GM21717 (cell line): ENCODE measurements at regions not wholly inside any gene's neighbourhood (a gene's known extent, or its start where the extent isn't known, plus 50 kb on each side); places are given as distances from the start of the nearest gene placed in this dataset.

Experiments used
- ATAC-seq: cut with Tn5 transposase; IDR thresholded peaks from one replicate; pipeline ENCODE4 v1.9.1; 2021; ENCODE audit warnings: mild to moderate bottlenecking, moderate library complexity; ENCODE audit not compliant: unreplicated experiment

DNA sequence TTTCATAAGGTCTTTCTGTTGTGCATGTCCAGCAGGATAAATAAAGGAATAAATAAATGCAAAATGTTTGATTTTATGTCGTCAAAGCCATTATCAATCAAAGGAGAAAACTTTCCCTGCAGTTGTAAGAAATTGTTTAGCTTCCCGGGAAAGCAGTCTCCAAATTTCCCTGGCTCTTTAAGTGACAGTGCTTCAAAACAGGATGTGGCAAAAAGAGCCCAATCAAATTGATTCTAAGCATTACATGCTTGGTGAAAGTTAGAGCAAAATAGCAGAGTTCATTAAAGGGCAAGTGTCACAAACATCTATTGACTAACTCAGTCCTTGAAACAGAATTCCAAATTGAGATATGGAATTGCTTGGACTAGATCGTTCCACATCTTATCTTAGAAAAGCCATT is 704.1 kb downstream of the PRELID2 start:
- no peak for ATAC-seq

- ATAC-seq, result no peak
Measured at GRCh38 chr5:145129797-145130196, 705.3 kb downstream of the PRELID2 start.

GRCh38 chr5:145124806-145125205 is 710.3 kb downstream of the PRELID2 start:
- no peak for ATAC-seq

DNA sequence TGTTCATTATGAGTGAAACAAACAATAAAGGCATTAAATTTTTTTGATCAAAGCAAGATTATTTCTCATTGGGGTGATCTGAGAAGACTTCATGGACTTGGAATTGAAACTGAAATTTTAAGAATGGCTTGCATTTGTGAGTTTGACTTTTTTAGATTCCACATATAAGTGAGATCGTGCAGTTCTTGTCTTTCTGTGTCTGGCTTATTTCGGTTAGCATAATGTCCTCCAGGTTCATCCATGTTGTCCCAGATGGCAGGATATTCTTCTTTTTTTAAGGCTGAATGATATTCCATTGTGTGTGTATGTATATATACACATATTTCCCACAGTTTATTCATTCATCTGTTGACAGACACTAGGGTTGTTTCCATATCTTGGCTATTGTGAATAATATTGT is 716.5 kb downstream of the PRELID2 start:
- no peak for ATAC-seq

- ATAC-seq, result no peak
Measured at GRCh38 chr5:145118127-145118526, 717.0 kb downstream of the PRELID2 start.

- no peak for ATAC-seq
Measured at GRCh38 chr5:145117285-145117684, 717.9 kb downstream of the PRELID2 start.

GRCh38 chr5:145111420-145111819 is 723.7 kb downstream of the PRELID2 start:
- no peak for ATAC-seq

DNA sequence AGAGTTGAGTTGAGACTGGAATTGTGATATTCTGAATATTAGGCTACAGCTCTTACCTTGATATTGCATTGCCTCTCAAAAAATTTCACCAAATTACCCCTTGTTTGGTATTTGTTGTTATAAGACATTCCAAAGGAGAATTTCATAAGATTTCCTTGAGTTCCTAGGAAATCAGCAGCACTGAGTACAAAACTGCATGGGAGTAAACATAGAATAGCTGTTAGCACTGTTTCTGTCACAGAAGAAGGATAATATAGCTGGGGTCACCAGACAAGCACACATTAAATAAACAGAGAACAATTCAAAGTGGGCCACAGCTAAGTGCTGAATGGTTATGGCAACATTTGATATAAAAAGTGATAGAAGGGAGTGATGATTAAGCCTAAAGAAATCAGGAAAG is 724.3 kb downstream of the PRELID2 start:
- no peak for ATAC-seq

- ATAC-seq, result no peak
Measured at GRCh38 chr5:145110181-145110580, 725.0 kb downstream of the PRELID2 start.

- no peak for ATAC-seq
Measured at GRCh38 chr5:145105384-145105783, 729.8 kb downstream of the PRELID2 start.

GRCh38 chr5:145104106-145104505 is 731.0 kb downstream of the PRELID2 start:
- no peak for ATAC-seq

DNA sequence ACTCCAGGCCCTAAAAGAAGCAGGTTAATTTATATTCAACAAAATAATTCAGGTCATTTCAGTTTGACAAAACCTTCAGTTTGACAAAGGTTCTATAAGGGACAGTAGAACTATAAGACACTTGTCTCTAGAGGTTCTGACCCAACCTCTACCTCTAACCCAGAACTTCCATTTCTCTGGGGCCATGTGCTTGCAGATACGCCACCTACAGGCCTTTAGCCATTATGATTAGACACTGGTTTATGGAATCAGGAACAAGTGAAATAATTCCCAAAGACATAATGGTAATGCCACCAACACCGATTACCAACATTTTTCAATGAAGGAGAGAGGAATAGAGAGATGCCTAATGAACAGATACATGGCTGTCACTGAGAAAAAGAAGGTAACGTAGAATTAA is 733.9 kb downstream of the PRELID2 start:
- no peak for ATAC-seq

DNA sequence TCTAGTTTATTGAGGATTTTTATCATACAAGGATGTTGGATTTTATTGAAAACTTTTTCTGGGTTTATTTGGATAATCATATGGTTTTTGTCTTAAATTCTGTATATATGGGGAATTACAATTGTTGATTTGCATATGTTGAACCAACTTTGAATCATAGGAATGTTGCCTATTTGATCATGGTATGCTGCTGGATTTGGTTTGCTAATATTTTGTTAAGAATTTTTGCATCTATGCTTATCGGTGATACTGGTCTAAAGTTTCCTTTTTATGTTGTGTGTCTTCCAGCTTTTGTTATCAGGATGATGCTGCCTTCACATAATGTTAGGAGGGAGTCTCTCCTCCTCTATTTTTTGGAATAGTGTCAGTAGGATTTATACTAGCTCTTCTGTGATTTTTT is 745.0 kb downstream of the PRELID2 start:
- ATAC-seq, result no peak

DNA sequence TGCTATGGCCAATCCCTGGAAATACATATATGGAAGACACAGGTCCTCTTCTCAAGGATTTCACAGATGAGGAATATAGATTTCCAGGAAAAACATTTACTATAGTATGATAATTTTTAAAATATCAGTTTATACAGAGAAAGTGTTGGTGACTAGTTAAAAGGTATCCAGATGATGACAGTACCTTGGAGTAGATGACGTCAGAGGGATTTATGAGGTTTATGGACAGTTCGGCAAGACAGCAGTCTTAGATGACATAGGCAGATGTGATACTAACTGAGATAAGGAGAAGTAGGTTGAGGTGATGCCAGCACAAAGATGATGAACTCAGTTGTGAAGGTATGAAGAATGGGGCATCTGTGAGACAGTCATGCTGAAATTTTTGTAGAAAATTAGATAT is 750.3 kb downstream of the PRELID2 start:
- no peak for ATAC-seq

DNA sequence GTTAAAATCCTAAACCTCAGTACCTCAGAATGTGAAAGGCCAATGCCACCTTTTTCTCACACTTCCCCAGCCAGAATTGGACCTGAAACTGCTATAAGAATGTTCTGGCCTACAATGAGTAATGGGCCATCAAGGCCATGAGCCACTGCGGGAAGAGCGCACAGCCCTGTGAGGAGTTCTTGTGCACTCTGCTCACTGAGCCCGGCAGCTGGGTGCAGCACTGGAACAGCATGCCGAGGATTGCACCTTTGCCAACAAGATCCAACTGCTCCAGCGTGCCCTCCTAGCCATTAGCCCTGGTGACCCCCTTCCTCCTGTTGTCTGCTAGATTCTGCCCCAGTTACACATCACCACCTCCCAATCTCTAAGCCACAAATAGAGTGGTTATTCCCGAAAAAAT is 758.1 kb downstream of the PRELID2 start:
- ATAC-seq, result no peak

DNA sequence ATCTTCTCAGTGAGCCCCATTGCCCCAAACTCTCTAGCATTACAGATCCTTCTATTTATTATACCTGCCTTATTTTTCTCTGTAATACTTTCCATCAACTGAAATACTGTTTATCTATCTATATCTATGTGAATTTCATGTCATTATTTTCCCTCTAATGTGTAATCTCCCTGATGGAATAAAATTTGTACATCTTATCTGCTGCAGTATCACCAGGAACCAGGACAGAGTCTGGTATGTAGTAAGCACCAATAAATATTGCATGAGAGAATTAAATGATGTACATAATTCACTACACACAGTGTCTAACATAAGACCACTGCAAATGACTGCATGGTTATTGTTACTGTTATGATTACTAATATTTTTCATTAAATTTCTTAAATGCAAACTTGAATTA is 759.1 kb downstream of the PRELID2 start:
- ATAC-seq, result no peak

- no peak for ATAC-seq
Measured at GRCh38 chr5:145072889-145073288, 762.3 kb downstream of the PRELID2 start.

GRCh38 chr5:145068721-145069120 is 766.4 kb downstream of the PRELID2 start:
- no peak for ATAC-seq

- ATAC-seq, result no peak
Measured at GRCh38 chr5:145062280-145063062, 772.7 kb downstream of the PRELID2 start.

DNA sequence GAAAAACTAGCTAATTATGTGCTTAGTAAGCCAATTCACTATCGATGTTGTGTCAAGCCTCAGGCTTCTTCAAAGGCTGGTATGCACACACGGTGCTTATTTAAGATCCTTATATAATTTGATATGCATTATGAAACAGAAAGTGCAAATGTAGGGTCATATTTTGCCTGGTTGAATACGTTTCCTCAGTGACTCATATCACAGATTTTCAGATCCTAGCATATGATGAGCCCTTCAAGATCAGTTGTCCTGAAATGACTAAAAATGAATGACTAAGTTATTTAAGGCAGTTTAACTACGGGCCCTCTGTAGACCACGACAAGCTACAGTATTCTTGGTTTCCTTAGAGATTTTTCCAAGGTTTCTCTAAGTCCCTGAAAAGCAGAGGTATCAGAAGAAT is 778.3 kb downstream of the PRELID2 start:
- ATAC-seq, result peak; percentile 99

DNA sequence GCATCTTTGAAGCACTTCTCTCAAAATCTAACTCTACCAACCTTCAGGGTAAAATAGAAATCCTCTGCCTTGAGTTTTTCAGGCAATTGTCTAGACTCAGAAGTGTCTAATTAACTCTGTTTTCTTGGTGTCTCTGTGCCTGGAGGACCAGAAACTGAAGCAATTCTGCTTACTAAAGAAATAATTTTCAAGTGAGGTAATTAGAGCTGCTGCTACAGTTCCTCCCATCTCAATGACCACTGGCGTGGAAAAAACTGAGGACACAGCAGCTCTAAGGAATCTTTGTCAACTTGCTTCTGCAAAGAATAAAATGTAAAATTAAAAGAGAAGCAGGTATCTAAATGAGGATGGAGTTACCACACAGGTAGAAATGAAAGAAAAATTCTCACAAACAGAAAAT is 785.0 kb downstream of the PRELID2 start:
- ATAC-seq, result no peak

- no peak for ATAC-seq
Measured at GRCh38 chr5:145044970-145045369, 790.2 kb downstream of the PRELID2 start.

DNA sequence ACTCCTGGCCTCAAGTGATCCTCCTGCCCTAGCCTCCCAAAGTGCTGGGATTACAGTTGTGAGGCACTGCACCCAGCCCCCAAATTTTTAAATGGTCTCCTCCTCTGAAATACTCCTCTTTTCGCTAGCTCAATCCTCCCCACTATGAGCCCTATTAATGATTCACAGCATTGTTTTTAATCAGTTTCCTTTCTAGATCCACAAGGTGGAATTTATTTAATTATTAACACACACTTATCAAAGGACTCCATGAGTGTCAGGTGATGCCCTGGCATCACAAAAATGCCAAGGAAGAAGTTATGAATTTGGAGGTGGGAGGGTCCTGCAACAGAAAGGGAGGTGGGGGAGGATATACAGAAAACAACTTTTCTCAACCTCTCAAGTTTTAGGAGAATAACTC is 806.5 kb downstream of the PRELID2 start:
- no peak for ATAC-seq
